B cell (primary cell): ENCODE measurements at regions not wholly inside any gene's neighbourhood (a gene's known extent, or its start where the extent isn't known, plus 50 kb on each side); places are given as distances from the start of the nearest gene placed in this dataset.

Source experiments
- ATAC-seq: fragments of 200-7000 bp; cut with Tn5 transposase; one replicate; pipeline ENCODE4 v1.10.0; 2021; ENCODE audit warnings: low read depth, mild to moderate bottlenecking, moderate number of reproducible peaks, moderate library complexity
- CTCF ChIA-PET: fragments of 350-600 bp; sonication (Branson Sonifier 250); formaldehyde crosslinking; loops from one replicate; lab custom pipeline; 2021; ENCODE audit warnings: antibody characterized with exemption, inconsistent platforms; lab: Charles Lee
- POLR2A ChIA-PET: fragments of 350-600 bp; sonication (Branson Sonifier 250); formaldehyde crosslinking; loops from one replicate; lab custom pipeline; 2021; ENCODE audit warnings: antibody characterized with exemption; lab: Charles Lee
- DNase-seq: peaks from one replicate; pipeline ENCODE4 v3.0.0; 2013
- H2AFZ ChIP-seq: 2 replicates; pipeline ENCODE4 v1.6.1; 2012; ENCODE audit warnings: mild to moderate bottlenecking, low read depth, low read length; ENCODE audit not compliant: insufficient read depth, poor library complexity, severe bottlenecking
- H3K27ac ChIP-seq, 2 donors: 1 replicate in 1 of 2; 2 replicates in 1 of 2; pipeline ENCODE4 v1.5.1; 2012 to 2013; ENCODE audit warnings: low read length in 2 of 2, mild to moderate bottlenecking in 2 of 2, moderate library complexity in 1 of 2
- H3K27me3 ChIP-seq, 4 experiments: fragments of 200-600 bp in 1 of 4; sonication (generic) in 1 of 4; replicated peaks in 1 of 4; 1 replicate in 2 of 4; 2 replicates in 2 of 4; pipeline versions ENCODE4 v1.6.1 to v1.7.0; 2013 to 2016; ENCODE audit warnings: low read length in 3 of 4, mild to moderate bottlenecking in 2 of 4, mixed read lengths in 1 of 4, moderate library complexity in 1 of 4; ENCODE audit not compliant: insufficient read depth in 4 of 4, control insufficient read depth in 3 of 4; ENCODE audit errors: control extremely low read depth in 1 of 4
- H3K36me3 ChIP-seq, 2 experiments: replicated peaks in 1 of 2; 1 replicate in 1 of 2; 2 replicates in 1 of 2; pipeline versions ENCODE4 v1.6.1 to v1.7.1; 2013; ENCODE audit warnings: low read length in 1 of 2; ENCODE audit not compliant: insufficient read depth in 2 of 2, control insufficient read depth in 1 of 2; ENCODE audit errors: control extremely low read depth in 1 of 2, extremely low read depth in 1 of 2
- H3K4me1 ChIP-seq, 2 donors: fragments of 200-600 bp in 1 of 2; sonication (generic) in 1 of 2; 1 replicate in 1 of 2; 2 replicates in 1 of 2; pipeline versions ENCODE4 v1.5.1 to v1.6.1; 2013 to 2017; ENCODE audit warnings: low read length in 2 of 2; ENCODE audit not compliant: control insufficient read depth in 2 of 2, insufficient read depth in 2 of 2
- H3K4me2 ChIP-seq: replicated peaks from 2 replicates; pipeline ENCODE3; 2012; ENCODE audit warnings: mild to moderate bottlenecking, low read depth, low read length; ENCODE audit not compliant: poor library complexity, severe bottlenecking
- H3K4me3 ChIP-seq, 5 experiments: fragments of 200-600 bp in 1 of 5; sonication (generic) in 1 of 5; 1 replicate in 3 of 5; 2 replicates in 2 of 5; pipeline versions ENCODE4 v1.5.1 to v1.7.0; 2011 to 2016; ENCODE audit warnings: low read length in 4 of 5, mild to moderate bottlenecking in 4 of 5, low read depth in 2 of 5, control low read depth in 1 of 5, moderate library complexity in 1 of 5; ENCODE audit not compliant: insufficient read depth in 1 of 5; ENCODE audit errors: control extremely low read depth in 1 of 5, extremely low read depth in 1 of 5
- H3K79me2 ChIP-seq: fragments of 200-600 bp; sonication (generic); one replicate; pipeline ENCODE4 v1.6.0; 2016; ENCODE audit warnings: low read length; ENCODE audit not compliant: control insufficient read depth, insufficient read depth
- H3K9ac ChIP-seq: fragments of 200-600 bp; sonication (generic); 2 replicates; pipeline ENCODE4 v1.6.1; 2017; ENCODE audit warnings: mild to moderate bottlenecking, low read length, moderate library complexity
- H3K9me3 ChIP-seq, 3 donors: one replicate each; pipeline versions ENCODE4 v1.6.1 to v1.7.1; 2013; ENCODE audit warnings: low read length in 2 of 3; ENCODE audit not compliant: control insufficient read depth in 2 of 3, insufficient read depth in 1 of 3; ENCODE audit errors: control extremely low read depth in 1 of 3
- H4K20me1 ChIP-seq: 2 replicates; pipeline ENCODE4 v1.6.0; 2012; ENCODE audit warnings: mild to moderate bottlenecking, low read length; ENCODE audit not compliant: insufficient read depth, control insufficient read depth, poor library complexity, severe bottlenecking
- H3K27ac Mint-ChIP-seq: one replicate; pipeline ENCODE4 v1.8.0; 2021; ENCODE audit warnings: mixed read lengths
- H3K27me3 Mint-ChIP-seq: one replicate; pipeline ENCODE4 v1.8.0; 2021; ENCODE audit warnings: mixed read lengths
- H3K4me1 Mint-ChIP-seq: one replicate; pipeline ENCODE4 v1.8.0; 2021; ENCODE audit warnings: mixed read lengths
- H3K4me3 Mint-ChIP-seq: one replicate; pipeline ENCODE4 v1.8.0; 2021; ENCODE audit warnings: mixed read lengths
- H3K9me3 Mint-ChIP-seq: one replicate; pipeline ENCODE4 v1.8.0; 2022; ENCODE audit warnings: mixed read lengths; ENCODE audit not compliant: insufficient read depth
- CTCF ChIP-seq: fragments of 200-600 bp; IDR thresholded peaks from one replicate; pipeline ENCODE4 v1.8.0; 2022; ENCODE audit warnings: antibody characterized with exemption, mild to moderate bottlenecking
- EZH2 ChIP-seq: IDR thresholded peaks from 2 replicates; pipeline ENCODE4 v1.6.1; 2012; ENCODE audit warnings: borderline replicate concordance, low read depth, mild to moderate bottlenecking, moderate library complexity, low read length; ENCODE audit not compliant: insufficient read depth, poor library complexity, severe bottlenecking
- WGBS: methylation state at CpG from one replicate; pipeline ENCODE4 v1.1.5; 2013; ENCODE audit warnings: missing lambda C conversion rate; ENCODE audit not compliant: insufficient coverage; 5-methylcytosine and 5-hydroxymethylcytosine counted together
- intact Hi-C: fragments of 100-400 bp; cut with micrococcal nuclease; formaldehyde crosslinking; loops from one replicate; pipeline ENCODE4 v1.10.0; 2022

- no peaks in the 10 kb centered on the region for H3K27me3 Mint-ChIP-seq
- peaks cover 2% of the 10 kb centered on the region for H3K9me3 Mint-ChIP-seq
- POLR2A ChIA-PET: no interaction called here
These were observed 675.6 kb upstream of the VRK2 start for GRCh38 chr2:57370882-57371585.

More at GRCh38 chr2:57370882-57371585, 675.6 kb upstream of the VRK2 start:
- Mint-ChIP-seq H3K4me3 (no peak overlapping the region), H3K4me1 (no peaks in the 10 kb centered on the region), H3K27ac (no peak overlapping the region)
- DNase-seq (no peak), ATAC-seq (no peak)
- no peaks in the 10 kb centered on the region for H3K27me3 ChIP-seq
- no peaks in the 10 kb centered on the region for H3K36me3 ChIP-seq
- H3K9me3 ChIP-seq: no peaks in the 10 kb centered on the region
- H3K4me1 ChIP-seq: no peaks in the 10 kb centered on the region
- CTCF ChIA-PET: no interaction called here
- H3K4me3 ChIP-seq: no peak overlapping the region
- intact Hi-C loops: no loop called here
- no peaks in the 10 kb centered on the region for H4K20me1 ChIP-seq
- WGBS: no CpG with 5 or more reads among the region's 3 CpGs
- H2AFZ ChIP-seq: no peak overlapping the region
- no peaks in the 10 kb centered on the region for H3K79me2 ChIP-seq
- TF ChIP-seq CTCF: no peak
- no peak for TF ChIP-seq EZH2
- H3K9ac ChIP-seq: no peak overlapping the region
- H3K27ac ChIP-seq: no peak overlapping the region
- no peak overlapping the region for H3K4me2 ChIP-seq
